Ascending aorta (tissue), 2 donors: ENCODE measurements at regions not wholly inside any gene's neighbourhood (a gene's known extent, or its start where the extent isn't known, plus 50 kb on each side); places are given as distances from the start of the nearest gene placed in this dataset.

Experiments used
- DNase-seq, 2 donors: peaks; one replicate each; pipeline ENCODE4 v3.0.0-alpha.2; 2019; ENCODE audit warnings: low spot score in 2 of 2
- H3K27ac ChIP-seq, 2 donors: fragments of 200-600 bp; sonication (generic); one replicate each; pipeline ENCODE4 v1.5.1; 2016 to 2017; ENCODE audit warnings: mild to moderate bottlenecking in 1 of 2
- H3K27me3 ChIP-seq: fragments of 200-600 bp; sonication (generic); one replicate; pipeline ENCODE4 v1.5.1; 2017
- H3K36me3 ChIP-seq, 2 donors: fragments of 200-600 bp; sonication (generic); one replicate each; pipeline ENCODE4 v1.5.1; 2016
- H3K4me1 ChIP-seq, 2 donors: fragments of 200-600 bp; sonication (generic); one replicate each; pipeline ENCODE4 v1.5.1; 2016 to 2017; ENCODE audit warnings: mild to moderate bottlenecking in 1 of 2
- H3K4me3 ChIP-seq, 2 donors: fragments of 200-600 bp; sonication (generic); one replicate each; pipeline ENCODE4 v1.5.1; 2016 to 2017; ENCODE audit warnings: mild to moderate bottlenecking in 1 of 2
- H3K9me3 ChIP-seq, 2 donors: fragments of 200-600 bp; sonication (generic); one replicate each; pipeline ENCODE4 v1.5.1; 2016
- intact Hi-C: fragments of 100-400 bp; cut with DNase I; formaldehyde crosslinking; loops from one replicate; pipeline ENCODE4 v1.15.1; 2023
- TF ChIP-seq, protein P1 (sequence below), 3 experiments: fragments of 200-600 bp in 2 of 3; fragments of 450-650 bp in 1 of 3; sonication (generic) in 2 of 3; IDR thresholded peaks; one replicate each; pipeline ENCODE4 v1.5.1; 2016 to 2019; ENCODE audit warnings: antibody characterized with exemption in 3 of 3, mild to moderate bottlenecking in 1 of 3, moderate library complexity in 1 of 3

DNA sequence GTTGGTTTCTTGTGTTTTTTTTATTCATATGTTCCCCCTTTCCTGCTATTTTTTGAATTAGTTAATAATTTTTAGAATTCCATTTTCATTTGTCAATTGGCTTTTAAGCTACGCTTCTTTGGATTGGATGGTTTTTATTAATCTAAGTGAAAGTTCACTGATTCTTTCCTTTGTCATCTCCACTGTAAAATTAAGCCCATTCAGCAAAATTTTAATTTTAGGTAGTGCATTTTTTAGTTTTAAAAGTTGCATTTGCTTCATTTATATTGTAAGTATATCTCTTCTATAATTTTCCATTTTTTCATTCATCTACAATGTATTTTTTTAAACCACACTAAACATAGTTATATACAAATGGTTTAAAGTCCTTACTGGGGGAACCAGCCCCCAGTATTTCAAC is 417.3 kb upstream of the HTR2C start:
- TF ChIP-seq, protein P1, sequence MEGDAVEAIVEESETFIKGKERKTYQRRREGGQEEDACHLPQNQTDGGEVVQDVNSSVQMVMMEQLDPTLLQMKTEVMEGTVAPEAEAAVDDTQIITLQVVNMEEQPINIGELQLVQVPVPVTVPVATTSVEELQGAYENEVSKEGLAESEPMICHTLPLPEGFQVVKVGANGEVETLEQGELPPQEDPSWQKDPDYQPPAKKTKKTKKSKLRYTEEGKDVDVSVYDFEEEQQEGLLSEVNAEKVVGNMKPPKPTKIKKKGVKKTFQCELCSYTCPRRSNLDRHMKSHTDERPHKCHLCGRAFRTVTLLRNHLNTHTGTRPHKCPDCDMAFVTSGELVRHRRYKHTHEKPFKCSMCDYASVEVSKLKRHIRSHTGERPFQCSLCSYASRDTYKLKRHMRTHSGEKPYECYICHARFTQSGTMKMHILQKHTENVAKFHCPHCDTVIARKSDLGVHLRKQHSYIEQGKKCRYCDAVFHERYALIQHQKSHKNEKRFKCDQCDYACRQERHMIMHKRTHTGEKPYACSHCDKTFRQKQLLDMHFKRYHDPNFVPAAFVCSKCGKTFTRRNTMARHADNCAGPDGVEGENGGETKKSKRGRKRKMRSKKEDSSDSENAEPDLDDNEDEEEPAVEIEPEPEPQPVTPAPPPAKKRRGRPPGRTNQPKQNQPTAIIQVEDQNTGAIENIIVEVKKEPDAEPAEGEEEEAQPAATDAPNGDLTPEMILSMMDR (IDR thresholded peaks at IDR 0.05): no peak
- intact Hi-C loops: no loop called here
- Histone ChIP-seq H3K9me3 (peaks cover 0 to 12% of the 10 kb centered on the region in 2 donors), H3K36me3 (no peaks in the 10 kb centered on the region), H3K27me3 (no peaks in the 10 kb centered on the region), H3K4me1 (no peaks in the 10 kb centered on the region), H3K4me3 (no peak overlapping the region), H3K27ac (no peak overlapping the region)
- DNase-seq: no peak

DNA sequence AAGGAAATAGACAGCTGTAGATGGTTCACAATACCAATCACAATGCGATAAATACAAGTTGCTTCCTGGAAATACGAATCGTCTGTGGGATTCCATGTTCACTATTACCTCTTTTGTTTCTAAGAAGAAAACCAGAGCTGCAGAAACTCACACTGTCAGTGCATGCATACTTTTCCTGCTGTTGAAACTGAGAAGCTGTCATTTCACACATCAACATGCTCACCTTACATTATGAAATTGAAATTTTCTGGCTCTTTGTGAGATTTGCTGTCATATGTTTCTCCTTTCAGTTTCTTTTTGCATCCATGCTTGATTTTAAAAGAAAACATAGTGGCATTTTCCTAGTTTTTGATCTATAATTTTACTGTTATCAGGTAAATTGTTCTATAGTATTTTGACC is 418.3 kb upstream of the HTR2C start:
- peaks cover 0 to 12% of the 10 kb centered on the region in 2 donors for H3K9me3 ChIP-seq
- no peak overlapping the region for H3K4me3 ChIP-seq
- intact Hi-C loops: no loop called here
- H3K36me3 ChIP-seq: no peaks in the 10 kb centered on the region
- H3K27me3 ChIP-seq: no peaks in the 10 kb centered on the region
- H3K4me1 ChIP-seq: no peaks in the 10 kb centered on the region
- DNase-seq: no peak
- H3K27ac ChIP-seq: no peak overlapping the region
- TF ChIP-seq, protein P1 (IDR thresholded peaks at IDR 0.05): no peak

DNA sequence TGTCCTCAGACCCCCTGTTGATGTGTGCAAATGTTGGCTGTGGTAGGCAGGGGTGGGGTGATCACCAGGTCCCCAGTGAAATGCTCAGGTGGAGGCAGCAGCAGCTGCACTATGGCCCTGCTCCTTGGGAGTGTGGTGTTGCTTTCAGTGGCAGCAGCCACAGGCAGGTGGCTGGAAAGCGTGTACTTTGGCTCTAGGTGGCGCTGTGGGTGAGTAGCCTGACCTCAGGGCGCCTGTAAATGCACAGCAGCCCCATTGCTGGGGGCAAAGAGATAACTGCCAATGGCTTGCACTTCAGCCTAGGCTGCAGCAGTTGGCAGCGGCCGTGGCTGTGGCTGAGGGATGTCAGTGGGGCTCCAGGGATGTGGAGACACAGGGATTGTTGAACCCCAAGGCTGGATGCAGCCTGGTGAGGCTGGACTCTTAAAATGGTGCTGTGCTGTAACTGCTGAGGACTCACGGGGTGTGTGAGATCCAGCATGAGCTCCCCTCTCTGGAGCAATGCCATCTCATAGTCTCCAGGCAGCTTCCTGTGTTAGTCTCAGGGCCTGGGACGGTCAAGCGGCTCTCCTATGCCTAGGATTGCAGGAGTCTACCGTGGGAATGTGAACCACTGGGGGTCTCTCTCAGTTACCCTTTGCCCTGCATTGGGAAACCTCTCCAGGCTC is 421.7 kb upstream of the HTR2C start:
- intact Hi-C loops: no loop called here
- Histone ChIP-seq H3K9me3 (peaks cover 0 to under 1% of the 10 kb centered on the region in 2 donors), H3K27ac (no peak overlapping the region), H3K36me3 (no peaks in the 10 kb centered on the region), H3K27me3 (no peaks in the 10 kb centered on the region), H3K4me3 (no peak overlapping the region), H3K4me1 (no peaks in the 10 kb centered on the region)
- no peak for DNase-seq
- TF ChIP-seq, protein P1 (IDR thresholded peaks at IDR 0.05): no peak

DNA sequence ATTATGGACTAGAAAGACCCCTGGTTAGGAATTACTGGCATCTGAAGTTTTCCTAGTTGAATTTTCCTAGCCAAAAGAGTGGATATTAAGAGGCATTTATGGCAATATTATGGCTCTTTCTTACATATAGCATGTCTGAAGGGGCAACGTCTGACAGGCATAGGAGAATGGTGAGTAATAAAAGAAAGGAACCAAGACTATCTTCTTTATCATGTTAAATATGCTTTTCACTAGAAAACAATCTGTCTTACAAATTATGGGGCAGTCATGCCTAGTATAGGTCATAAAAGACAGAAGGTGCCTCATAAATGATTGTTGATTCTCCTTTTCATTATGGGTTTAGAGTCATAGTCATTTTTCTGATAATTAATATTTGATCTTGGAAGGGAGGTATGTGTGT is 431.1 kb upstream of the HTR2C start:
- no peak overlapping the region for H3K4me3 ChIP-seq
- no peak for DNase-seq
- no peaks in the 10 kb centered on the region for H3K9me3 ChIP-seq
- no peaks in the 10 kb centered on the region for H3K36me3 ChIP-seq
- TF ChIP-seq, protein P1 (IDR thresholded peaks at IDR 0.05): no peak
- no peak overlapping the region for H3K27ac ChIP-seq
- H3K4me1 ChIP-seq: no peaks in the 10 kb centered on the region
- no peaks in the 10 kb centered on the region for H3K27me3 ChIP-seq
- intact Hi-C loops: no loop called here

DNA sequence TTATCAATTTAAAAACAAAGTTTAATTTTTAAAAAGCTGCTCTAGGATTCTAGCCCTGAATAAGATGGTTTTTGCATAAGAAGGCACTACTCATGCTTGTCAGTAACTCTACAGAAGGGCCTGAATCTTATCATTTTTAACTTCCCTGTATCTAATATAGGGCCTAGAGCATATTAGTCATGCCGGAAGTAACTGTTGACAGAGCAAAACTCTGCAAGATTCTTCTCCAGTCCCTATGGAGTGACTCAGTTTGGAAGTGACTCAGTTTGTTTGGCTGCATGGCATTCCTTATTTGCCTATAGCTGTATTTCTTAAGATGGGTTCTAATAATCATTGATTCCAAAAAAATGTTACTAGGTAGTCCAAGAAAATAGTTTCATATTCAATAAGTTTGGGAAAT is 431.8 kb upstream of the HTR2C start:
- H3K36me3 ChIP-seq: no peaks in the 10 kb centered on the region
- no peaks in the 10 kb centered on the region for H3K4me1 ChIP-seq
- no peak overlapping the region for H3K4me3 ChIP-seq
- no peak for DNase-seq
- no peaks in the 10 kb centered on the region for H3K9me3 ChIP-seq
- no peaks in the 10 kb centered on the region for H3K27me3 ChIP-seq
- TF ChIP-seq, protein P1 (IDR thresholded peaks at IDR 0.05): no peak
- intact Hi-C loops: no loop called here
- H3K27ac ChIP-seq: no peak overlapping the region

DNA sequence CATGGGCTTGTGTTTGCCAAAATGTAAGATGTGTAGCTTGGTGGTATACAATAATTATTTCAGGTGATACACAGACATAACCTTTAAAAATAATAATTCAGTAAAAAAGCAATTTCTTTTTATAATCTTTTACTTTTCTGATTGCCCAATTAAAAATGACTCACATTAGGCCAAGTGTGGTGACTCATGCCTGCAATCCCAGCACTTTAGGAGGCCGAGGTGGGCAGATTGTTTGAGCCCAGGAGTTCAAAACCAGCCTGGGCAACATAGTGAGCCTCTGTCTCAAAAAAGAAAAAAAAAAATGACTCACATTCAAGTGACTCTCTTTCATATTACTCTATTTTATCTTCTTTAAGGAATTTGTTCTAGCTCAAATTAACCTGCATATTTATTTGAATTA is 449.4 kb upstream of the HTR2C start:
- no peak overlapping the region for H3K4me3 ChIP-seq
- H3K36me3 ChIP-seq: no peaks in the 10 kb centered on the region
- no peaks in the 10 kb centered on the region for H3K27me3 ChIP-seq
- intact Hi-C loops: no loop called here
- no peak overlapping the region for H3K27ac ChIP-seq
- H3K9me3 ChIP-seq: no peaks in the 10 kb centered on the region
- no peak for DNase-seq
- no peaks in the 10 kb centered on the region for H3K4me1 ChIP-seq
- TF ChIP-seq, protein P1 (IDR thresholded peaks at IDR 0.05): no peak
